Tibial nerve (tissue), 4 donors: ENCODE measurements at regions not wholly inside any gene's neighbourhood (a gene's known extent, or its start where the extent isn't known, plus 50 kb on each side); places are given as distances from the start of the nearest gene placed in this dataset.

Experiments used
- DNase-seq, 2 donors: peaks; one replicate each; pipeline ENCODE4 v3.0.0-alpha.2; 2019; ENCODE audit warnings: low spot score in 2 of 2
- H3K27ac ChIP-seq, 4 donors: fragments of 200-600 bp; sonication (generic) in 3 of 4; one replicate each; pipeline ENCODE4 v1.5.1; 2017 to 2019; ENCODE audit warnings: mild to moderate bottlenecking in 1 of 4
- H3K27me3 ChIP-seq, 2 donors: fragments of 200-600 bp; sonication (generic) in 1 of 2; one replicate each; pipeline versions ENCODE4 v1.5.1 to v1.6.0; 2017 to 2019
- H3K36me3 ChIP-seq, 3 donors: fragments of 200-600 bp; sonication (generic); one replicate each; pipeline ENCODE4 v1.5.1; 2018 to 2019
- H3K4me1 ChIP-seq, 4 donors: fragments of 200-600 bp; sonication (generic) in 3 of 4; one replicate each; pipeline ENCODE4 v1.5.1; 2017 to 2019
- H3K4me3 ChIP-seq, 4 donors: fragments of 200-600 bp; sonication (generic) in 3 of 4; one replicate each; pipeline ENCODE4 v1.5.1; 2017 to 2019; ENCODE audit warnings: mild to moderate bottlenecking in 1 of 4, moderate library complexity in 1 of 4
- H3K9me3 ChIP-seq, 4 donors: fragments of 200-600 bp; sonication (generic) in 3 of 4; one replicate each; pipeline ENCODE4 v1.5.1; 2017 to 2019
- EP300 ChIP-seq, 2 donors: sonication (generic); formaldehyde crosslinking; IDR thresholded peaks; one replicate each; pipeline ENCODE4 v1.6.1; 2017; ENCODE audit warnings: antibody characterized with exemption in 2 of 2, mild to moderate bottlenecking in 1 of 2
- POLR2A ChIP-seq, 2 donors: fragments of 450-650 bp; IDR thresholded peaks; one replicate each; pipeline ENCODE4 v1.6.1; 2017; ENCODE audit warnings: antibody characterized with exemption in 2 of 2, mild to moderate bottlenecking in 2 of 2, moderate library complexity in 2 of 2
- WGBS, 2 donors: methylation state at CpG; one replicate each; pipeline ENCODE4 v1.1.5; 2018; 5-methylcytosine and 5-hydroxymethylcytosine counted together
- TF ChIP-seq, protein P1 (sequence below), 5 experiments: fragments of 200-600 bp in 3 of 5; fragments of 450-650 bp in 2 of 5; sonication (generic) in 3 of 5; IDR thresholded peaks; one replicate each; pipeline ENCODE4 v1.5.1; 2016 to 2019; ENCODE audit warnings: antibody characterized with exemption in 5 of 5, mild to moderate bottlenecking in 3 of 5, moderate library complexity in 2 of 5

DNA sequence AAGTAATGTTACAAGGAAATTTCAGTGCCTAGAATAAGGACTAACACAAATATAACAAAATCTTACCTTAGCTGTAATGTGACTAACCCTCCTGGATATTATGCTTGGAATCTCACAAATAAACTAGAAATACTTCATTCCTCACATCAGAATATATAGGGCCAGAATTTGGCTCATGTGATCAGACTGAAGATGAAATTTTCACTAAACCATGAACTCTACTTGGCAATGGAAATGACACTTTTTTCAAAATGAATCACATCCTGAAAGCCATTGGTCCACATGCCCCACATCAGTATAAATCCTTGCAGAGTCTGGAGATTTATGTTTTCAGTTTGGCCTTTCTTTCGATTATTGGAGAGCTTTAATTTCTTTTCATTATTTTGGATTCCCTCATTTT, 227.8 kb downstream of the NRIP1 start:
- H3K9me3 ChIP-seq: no peaks in the 10 kb centered on the region
- H3K4me3 ChIP-seq: no peak overlapping the region
- TF ChIP-seq, protein P1, sequence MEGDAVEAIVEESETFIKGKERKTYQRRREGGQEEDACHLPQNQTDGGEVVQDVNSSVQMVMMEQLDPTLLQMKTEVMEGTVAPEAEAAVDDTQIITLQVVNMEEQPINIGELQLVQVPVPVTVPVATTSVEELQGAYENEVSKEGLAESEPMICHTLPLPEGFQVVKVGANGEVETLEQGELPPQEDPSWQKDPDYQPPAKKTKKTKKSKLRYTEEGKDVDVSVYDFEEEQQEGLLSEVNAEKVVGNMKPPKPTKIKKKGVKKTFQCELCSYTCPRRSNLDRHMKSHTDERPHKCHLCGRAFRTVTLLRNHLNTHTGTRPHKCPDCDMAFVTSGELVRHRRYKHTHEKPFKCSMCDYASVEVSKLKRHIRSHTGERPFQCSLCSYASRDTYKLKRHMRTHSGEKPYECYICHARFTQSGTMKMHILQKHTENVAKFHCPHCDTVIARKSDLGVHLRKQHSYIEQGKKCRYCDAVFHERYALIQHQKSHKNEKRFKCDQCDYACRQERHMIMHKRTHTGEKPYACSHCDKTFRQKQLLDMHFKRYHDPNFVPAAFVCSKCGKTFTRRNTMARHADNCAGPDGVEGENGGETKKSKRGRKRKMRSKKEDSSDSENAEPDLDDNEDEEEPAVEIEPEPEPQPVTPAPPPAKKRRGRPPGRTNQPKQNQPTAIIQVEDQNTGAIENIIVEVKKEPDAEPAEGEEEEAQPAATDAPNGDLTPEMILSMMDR (IDR thresholded peaks at IDR 0.05): no peak
- no peak for TF ChIP-seq EP300 (IDR thresholded peaks at IDR 0.05)
- TF ChIP-seq POLR2A (IDR thresholded peaks at IDR 0.05): no peak
- WGBS, 2 donors: 72 to 91% methylated on average over 1 of the region's 1 CpG
- H3K36me3 ChIP-seq: no peaks in the 10 kb centered on the region
- H3K4me1 ChIP-seq: no peaks in the 10 kb centered on the region
- H3K27ac ChIP-seq: no peak overlapping the region
- H3K27me3 ChIP-seq: no peaks in the 10 kb centered on the region
- DNase-seq: no peak

DNA sequence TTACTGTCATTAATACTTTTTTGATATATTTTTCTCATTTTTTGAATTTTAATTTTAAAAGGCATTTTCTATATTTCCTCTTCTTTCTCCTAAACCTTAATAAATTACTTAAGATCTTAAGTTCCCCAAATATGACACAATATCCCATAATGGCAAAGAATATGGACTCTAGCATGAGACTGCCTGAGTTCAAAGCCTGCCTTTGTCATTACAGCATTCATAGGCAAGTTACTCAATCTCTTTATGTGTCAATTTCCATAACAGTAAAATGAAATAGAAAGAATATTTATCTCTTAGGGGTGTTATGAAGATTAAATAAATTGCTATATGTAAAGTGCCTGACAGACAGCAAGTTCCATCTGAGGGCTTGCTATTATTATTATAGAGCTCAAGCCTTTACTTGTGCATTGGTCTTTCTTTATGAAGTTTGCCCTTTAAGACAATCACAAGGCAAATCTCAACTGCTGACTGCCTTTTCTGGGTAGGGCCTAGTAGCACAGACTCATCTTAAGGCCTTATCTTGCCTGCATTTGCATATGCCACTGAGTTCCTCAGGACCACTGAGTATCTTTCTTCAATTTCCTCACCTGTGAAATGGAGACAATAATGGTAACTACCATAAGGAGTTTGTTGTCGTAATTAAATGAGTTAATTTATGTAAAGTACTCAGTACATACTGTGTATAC, 231.0 kb downstream of the NRIP1 start:
- no peak overlapping the region for H3K27ac ChIP-seq
- no peaks in the 10 kb centered on the region for H3K36me3 ChIP-seq
- 34 to 92% methylated on average over 1 of the region's 1 CpG for WGBS, 2 donors
- H3K9me3 ChIP-seq: no peaks in the 10 kb centered on the region
- TF ChIP-seq EP300 (IDR thresholded peaks at IDR 0.05) (no peak), POLR2A (IDR thresholded peaks at IDR 0.05) (no peak)
- TF ChIP-seq, protein P1 (IDR thresholded peaks at IDR 0.05): no peak
- no peaks in the 10 kb centered on the region for H3K27me3 ChIP-seq
- no peak for DNase-seq
- no peaks in the 10 kb centered on the region for H3K4me1 ChIP-seq
- H3K4me3 ChIP-seq: no peak overlapping the region

DNA sequence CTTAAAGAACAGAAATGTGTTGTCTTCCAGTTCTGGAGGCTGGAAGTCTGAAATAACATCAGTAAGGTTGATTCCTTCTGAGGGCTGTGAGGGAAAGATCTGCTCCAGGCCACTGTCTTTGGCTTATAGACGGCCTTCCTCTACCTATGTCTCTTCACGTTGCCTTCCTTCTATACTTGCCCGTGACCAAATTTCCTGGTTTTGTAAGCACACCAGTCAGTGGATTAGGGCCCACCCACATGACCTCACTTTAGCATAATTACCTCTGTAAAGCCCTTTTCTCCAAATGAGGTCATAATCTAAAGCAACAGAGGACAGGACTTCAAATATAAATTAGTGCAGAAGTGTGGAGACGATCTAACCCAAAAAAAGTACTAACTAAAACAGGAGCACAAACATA, 231.6 kb downstream of the NRIP1 start:
- H3K27ac ChIP-seq: no peak overlapping the region
- H3K36me3 ChIP-seq: no peaks in the 10 kb centered on the region
- H3K27me3 ChIP-seq: no peaks in the 10 kb centered on the region
- no peak for DNase-seq
- no peaks in the 10 kb centered on the region for H3K4me1 ChIP-seq
- no peaks in the 10 kb centered on the region for H3K9me3 ChIP-seq
- H3K4me3 ChIP-seq: no peak overlapping the region
- 88 to 96% methylated on average over 4 of the region's 4 CpGs for WGBS, 2 donors
- TF ChIP-seq, protein P1 (IDR thresholded peaks at IDR 0.05): no peak
- no peak for TF ChIP-seq EP300 (IDR thresholded peaks at IDR 0.05)
- TF ChIP-seq POLR2A (IDR thresholded peaks at IDR 0.05): no peak

DNA sequence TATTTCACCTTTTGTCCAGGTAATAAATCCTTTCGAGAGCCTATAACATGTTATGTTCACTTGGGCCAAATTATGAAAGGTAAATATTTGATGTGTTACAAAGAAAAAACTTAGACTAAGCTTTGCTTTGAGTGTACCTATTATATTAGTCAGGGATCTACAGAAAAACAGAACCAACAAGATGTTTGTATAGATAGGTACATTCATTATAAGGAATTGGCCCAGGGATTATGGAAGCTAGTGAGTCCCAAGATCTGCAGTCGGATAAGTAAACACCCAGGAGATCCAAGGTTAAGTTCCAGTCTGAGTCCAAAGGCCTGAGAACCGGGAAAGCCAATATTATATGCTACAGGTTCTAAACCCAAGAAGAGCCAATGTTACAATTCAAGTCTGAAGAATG, 234.5 kb downstream of the NRIP1 start:
- no peaks in the 10 kb centered on the region for H3K27me3 ChIP-seq
- H3K4me1 ChIP-seq: no peaks in the 10 kb centered on the region
- no peaks in the 10 kb centered on the region for H3K36me3 ChIP-seq
- H3K4me3 ChIP-seq: no peak overlapping the region
- 91 to 97% methylated on average over 3 of the region's 3 CpGs for WGBS, 2 donors
- no peak for TF ChIP-seq EP300 (IDR thresholded peaks at IDR 0.05)
- no peaks in the 10 kb centered on the region for H3K9me3 ChIP-seq
- H3K27ac ChIP-seq: no peak overlapping the region
- DNase-seq: no peak

DNA sequence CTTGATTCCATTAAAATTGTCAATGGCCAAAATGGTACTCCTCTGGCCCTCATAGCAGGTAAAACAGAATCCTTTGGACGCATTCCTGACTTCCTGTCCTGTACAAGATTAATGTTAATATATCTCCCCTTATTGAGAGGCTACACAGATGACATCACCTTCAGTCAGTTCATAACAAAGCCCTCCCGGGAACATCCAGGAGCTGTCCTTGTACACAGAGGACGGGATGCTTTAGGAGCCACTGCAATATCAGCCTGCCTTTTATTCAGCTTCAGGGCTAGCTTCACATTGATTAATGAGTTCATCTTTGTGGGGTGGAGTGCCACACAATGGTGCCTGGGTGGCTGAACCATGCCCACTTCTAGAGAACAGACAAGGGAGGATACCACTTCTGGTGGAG, 235.1 kb downstream of the NRIP1 start:
- DNase-seq: no peak
- TF ChIP-seq, protein P1 (IDR thresholded peaks at IDR 0.05): no peak
- no peak for TF ChIP-seq EP300 (IDR thresholded peaks at IDR 0.05)
- no peak for TF ChIP-seq POLR2A (IDR thresholded peaks at IDR 0.05)
- no peaks in the 10 kb centered on the region for H3K36me3 ChIP-seq
- 87 to 93% methylated on average over 3 of the region's 3 CpGs for WGBS, 2 donors
- no peak overlapping the region for H3K4me3 ChIP-seq
- no peaks in the 10 kb centered on the region for H3K4me1 ChIP-seq
- H3K9me3 ChIP-seq: no peaks in the 10 kb centered on the region
- H3K27me3 ChIP-seq: no peaks in the 10 kb centered on the region
- H3K27ac ChIP-seq: no peak overlapping the region

DNA sequence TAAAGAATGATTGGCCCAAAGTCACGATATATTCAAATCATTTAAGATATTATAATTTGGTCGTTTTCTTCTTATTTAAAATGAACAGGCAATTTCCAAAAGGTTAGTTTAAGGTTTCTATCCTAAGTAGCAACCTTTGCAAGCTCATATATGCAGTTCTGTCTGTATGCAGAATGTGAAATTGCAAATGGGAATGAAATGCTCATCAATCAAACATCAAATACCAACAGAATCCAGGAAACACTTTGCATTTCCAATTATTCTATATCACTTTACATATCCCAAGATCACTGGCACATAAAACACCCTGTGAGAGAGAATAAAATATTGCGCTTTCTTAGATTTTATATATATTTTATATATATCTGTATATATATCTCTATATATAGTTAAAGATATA, 237.3 kb downstream of the NRIP1 start:
- Histone ChIP-seq H3K9me3 (no peaks in the 10 kb centered on the region), H3K27me3 (no peaks in the 10 kb centered on the region), H3K36me3 (no peaks in the 10 kb centered on the region), H3K4me1 (no peaks in the 10 kb centered on the region), H3K4me3 (no peak overlapping the region), H3K27ac (no peak overlapping the region)
- DNase-seq: no peak
- TF ChIP-seq POLR2A (IDR thresholded peaks at IDR 0.05) (no peak), EP300 (IDR thresholded peaks at IDR 0.05) (no peak)
- TF ChIP-seq, protein P1 (IDR thresholded peaks at IDR 0.05): no peak
- 82 to 87% methylated on average over 3 of the region's 3 CpGs for WGBS, 2 donors
